GM18868 (cell line): ENCODE measurements at regions not wholly inside any gene's neighbourhood (a gene's known extent, or its start where the extent isn't known, plus 50 kb on each side); places are given as distances from the start of the nearest gene placed in this dataset.

ENCODE experiments used
- ATAC-seq: cut with Tn5 transposase; IDR thresholded peaks from one replicate; pipeline ENCODE4 v1.9.1; 2021; ENCODE audit warnings: mild to moderate bottlenecking, moderate library complexity; ENCODE audit not compliant: unreplicated experiment

DNA sequence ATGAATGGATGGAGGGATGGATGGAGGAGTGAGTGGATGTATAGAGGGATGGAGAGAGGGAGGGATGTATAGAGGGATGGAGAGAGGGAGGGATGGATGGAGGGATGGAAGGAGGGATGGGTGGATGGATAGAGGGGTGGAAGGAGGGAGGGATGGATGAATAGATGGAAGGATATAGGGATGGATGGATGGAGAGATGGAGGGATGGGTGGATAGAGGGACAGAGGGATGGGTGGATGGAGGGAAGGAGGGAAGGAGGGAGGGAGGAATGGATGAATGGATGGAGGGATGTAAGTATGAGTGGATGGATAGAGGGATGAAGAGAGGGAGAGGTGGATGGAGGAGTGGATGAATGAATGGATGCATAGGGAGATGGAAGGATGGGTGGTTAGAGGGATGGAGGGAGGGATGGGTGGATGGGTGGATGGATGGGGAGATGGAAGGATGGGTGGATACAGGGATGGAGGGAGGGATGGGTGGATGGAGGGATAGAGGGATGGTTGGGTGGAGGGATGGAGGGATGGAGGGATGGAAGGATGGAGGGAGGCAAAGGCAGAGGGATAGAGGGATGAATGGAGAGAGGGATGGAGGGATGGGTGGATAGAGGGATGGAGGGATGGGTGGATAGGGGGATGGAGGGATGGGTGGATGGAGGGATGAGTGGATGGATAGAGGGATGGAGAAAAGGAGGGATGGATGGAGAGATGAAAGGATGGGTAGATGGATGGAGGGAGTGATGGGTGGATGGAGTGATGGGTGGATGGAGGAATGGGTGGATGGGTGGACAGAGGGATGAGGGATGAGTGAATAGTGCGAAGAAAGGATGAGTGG lies 313.8 kb downstream of the UACA start:
- ATAC-seq: no peak

DNA sequence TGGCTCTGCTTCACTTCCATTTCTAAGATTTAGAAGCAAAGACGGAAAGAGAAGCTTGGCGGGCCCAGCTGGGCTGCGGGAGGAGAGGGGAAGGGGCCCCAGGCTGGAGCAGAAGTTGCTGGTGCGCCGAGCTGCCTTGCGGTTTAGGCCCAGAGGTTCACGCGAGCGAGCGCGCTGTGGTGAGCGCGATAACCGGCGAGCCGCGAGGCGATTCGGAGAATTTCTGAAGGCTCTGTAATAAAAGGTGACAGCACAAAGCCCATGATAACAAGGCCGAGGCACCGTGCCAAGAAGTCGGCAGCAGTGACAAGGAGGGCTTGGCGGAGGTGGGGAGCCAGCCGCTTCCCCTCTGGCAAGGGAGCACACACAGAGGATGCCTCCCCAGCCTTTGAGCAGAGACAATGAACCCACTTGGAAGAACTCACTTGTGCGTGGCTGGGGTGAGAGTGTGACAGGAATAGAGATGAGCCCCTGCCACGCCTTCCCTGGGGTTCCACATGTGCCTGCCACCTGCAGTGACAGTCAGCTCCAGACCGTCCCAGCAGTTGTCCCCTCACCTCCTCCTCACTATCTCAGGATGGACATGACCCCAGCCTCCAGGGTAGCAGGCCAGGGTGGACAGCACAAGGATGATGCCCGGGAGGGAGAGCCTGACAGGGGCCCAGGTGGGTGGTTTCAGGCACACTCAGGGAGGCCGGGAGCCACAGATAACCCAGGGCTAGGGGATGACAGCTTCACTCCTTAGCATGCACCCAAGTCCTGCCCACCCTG lies 315.2 kb downstream of the UACA start:
- ATAC-seq: no peak

DNA sequence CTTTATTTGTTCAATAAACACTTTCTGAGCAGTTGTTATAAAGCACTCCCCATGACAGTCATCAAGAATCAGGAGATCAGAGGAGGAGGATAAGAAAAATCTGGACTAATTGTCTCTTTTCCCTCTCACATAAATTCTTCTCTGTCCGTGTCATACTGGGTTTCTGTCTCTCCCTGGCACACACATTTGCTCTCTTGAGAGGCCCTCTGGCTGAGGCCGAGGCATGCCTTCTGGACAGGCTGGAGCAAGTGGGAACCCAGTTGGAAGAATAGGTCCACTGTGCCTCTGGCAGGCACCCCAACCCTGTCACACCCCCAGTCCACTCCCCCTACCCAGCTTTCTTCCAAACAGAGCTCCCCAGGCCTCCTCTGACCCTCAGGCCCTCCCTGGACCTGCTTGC lies 315.8 kb downstream of the UACA start:
- no peak for ATAC-seq

DNA sequence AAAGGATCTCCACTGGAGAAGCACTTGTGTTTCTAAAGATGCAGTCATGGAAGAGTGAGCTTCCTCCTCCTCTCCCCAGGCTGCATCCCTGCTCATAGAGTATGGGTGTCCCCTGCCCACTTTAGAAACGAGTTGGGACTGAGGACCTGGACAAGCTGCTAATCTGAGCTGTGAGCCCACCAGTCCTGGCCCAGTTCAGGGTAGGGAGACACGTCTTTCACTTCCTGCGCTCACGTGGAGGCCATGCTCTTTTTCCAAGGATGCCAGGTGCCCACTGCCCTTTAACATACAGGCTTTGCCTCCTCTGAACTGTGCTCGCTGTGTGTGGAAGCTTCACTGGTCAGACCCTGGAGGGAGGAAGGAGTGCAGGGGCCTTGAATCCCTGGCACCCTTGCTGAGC lies 316.3 kb downstream of the UACA start:
- no peak for ATAC-seq

DNA sequence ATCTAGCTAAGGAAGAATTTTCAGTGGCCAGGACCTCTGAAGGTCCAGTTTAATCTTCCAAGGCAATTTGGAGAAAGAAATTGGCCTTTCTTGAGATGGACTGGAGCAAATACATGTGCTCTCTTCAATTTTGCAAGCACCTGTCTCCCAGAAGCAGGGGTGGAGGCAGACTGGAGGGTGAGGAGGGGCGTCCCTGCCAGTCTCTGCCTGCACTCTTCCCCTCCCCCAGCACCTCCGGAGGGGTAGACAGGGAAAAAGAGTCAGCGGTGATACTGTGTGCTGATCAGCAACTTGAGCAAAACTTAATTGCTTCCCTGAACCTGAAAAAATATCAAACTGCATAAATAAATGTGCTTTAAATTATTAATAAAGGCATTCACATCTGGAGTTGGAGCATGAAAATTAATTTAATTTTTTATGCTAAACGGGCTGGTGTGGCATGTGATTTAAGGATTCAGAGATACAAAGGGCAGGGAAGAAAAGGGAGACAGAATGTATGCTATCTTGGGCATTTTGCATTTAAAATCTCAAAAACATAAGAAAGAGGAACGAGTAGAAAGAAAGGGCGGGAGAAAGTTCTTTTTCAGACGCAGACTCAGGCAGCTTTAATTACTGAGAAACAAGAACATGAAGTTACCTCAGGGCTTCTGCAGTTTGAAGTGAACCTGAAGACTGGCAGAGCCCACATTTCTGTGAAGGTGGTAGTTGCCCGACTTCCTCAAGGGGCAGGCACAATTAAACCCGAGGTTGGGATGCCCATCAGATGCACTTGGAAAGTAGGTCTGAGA lies 319.7 kb downstream of the UACA start:
- no peak for ATAC-seq

DNA sequence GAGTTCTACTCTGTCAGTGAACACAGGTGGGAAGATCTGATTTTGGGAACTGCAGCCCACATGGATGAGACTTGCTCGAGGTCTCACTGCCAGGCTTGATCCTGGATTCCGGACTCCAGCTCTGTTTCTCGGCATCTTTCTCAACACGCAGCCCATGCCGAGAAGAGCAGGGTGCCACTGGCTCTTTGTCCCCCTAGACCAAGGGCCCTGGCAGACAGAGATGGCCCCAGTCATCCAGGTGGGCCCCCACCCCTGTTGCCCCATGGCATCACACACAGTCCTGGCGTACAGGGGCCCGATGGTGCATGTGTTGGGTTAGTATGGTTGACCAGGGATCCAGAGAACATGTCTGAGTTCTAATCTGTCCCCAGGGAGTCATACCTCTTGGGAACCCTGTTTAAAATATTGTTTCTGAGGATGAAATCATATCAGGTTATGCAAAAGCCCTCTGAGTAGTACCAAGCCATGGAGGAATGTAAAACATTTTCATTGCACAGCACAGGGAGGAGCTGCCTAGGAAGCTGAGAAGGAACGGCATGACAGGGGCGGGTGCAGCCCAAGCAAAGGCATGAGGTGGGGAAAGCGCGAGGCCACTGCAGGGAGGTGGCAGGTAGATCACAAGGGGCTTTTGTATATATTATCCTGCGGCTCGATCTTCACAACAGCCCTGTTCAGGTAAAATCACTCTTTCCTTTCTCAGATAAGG lies 320.6 kb downstream of the UACA start:
- ATAC-seq: no peak

DNA sequence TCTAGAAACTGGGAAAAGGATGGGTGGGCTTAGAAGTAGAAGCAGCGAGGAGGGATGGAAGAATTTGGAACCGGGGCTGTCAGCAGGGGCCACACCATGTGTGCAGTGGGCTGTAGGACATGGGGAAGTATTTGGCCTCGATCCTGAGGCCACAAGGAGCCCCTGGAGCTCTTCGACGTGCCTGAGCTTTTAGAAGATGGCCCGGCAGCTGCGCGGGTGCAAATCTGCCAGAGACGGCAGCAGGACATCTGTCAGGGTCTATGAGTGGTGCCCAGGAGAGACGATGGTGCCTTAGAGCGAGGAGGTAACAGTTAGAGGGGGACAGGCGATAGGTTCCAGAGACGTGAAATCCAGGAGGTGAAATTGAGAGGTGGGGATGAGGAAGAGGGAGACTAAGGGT lies 321.1 kb downstream of the UACA start:
- no peak for ATAC-seq

DNA sequence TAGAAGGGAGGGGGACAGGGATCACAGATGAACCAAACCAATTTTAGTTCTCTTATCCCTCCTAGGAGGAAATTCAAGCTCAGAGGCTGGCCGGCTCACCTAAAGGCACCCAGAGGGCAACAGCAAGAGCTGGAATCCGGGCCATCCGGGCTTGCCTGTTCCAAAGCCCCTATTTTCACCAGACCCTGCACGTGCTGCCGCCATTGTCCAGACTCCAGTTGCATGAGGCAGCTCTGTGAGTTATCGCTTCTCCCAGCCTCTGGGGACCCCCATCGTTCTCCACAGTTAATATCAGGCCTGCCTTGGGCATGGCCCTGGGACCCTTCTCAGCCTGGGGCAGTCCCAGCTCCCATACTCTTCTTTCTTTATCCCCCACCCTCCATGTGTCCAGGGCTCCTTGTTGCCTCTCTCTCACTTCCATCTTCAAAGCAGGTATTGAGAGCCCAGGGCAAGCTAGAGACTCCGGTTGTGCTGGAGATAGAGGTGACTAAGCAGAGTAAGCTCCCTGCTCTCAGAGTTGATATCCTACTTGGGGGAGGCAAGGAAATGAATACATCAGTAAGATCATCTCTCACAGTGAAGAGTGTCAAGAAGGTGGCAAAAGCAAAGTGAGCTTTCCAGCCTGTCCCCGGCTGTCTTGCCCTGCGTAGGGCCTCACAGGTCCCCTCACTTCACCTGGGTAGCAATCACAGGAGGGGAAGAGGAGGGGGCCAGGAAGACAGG lies 322.8 kb downstream of the UACA start:
- ATAC-seq: no peak

DNA sequence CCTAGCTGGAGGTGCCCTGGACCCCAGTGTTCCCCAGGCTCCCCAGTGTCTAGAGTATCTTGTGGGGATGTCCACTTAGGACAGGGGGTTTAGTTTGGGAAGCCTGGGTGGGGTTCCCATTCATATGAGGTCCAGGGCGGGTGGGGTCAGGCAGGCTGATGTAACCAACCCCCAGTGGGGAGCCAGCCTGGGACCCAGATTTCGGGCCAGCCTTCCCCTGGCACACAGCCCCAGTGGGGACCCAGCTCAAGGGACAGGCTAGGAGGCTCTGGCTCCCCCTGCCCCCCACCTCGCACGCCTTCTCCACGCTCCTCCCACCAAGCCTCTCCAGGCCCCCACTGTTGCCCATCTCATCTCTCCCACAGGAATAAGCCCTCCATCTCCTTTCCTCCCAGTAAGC lies 323.5 kb downstream of the UACA start:
- ATAC-seq: no peak

DNA sequence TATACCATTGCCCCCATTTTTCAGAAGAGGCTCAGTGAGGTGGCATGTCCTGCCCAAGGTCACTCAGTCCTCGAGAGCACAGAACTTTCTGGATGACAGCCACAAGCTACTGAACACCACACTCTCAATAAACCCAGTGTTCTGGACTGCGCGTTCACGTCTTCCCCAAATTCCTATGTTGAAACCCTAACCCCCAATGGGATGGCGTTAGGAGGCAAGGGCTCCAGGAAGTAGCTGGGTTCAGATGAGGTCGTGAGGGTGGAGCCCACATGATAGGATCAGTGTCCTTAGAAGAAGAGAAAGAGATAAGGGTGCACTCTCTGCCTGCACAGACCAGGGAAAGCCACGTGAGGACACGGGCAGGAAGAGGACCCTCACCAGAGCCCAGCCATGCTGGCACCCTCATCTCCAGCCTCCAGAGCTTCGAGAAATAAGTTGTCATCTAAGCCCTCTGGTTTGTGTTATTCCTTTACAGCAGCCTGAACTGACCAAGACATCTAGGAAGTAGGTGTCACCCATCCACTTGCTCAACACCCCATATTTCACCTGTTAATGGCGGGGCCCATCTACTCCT lies 324.0 kb downstream of the UACA start:
- no peak for ATAC-seq

DNA sequence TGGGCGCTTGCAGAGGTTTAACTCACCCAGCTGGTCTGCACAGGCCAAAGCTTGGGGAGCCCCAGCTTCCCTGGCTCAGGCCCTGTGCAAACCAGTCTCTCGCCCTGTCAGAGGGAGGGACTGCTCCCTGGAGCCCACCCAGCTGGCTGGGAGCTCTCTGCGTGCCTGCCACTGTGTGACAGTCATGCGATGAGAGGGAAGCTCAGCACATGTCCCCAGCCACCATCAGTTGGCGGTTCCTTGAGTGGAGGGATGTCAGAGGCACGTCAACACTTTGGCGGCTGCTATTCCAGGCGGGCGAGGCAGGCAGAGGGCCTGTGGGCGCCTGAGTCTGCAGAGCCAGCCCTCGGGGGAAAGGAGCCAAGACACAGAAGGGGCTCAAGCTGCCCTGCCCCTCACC lies 324.6 kb downstream of the UACA start:
- ATAC-seq: no peak

DNA sequence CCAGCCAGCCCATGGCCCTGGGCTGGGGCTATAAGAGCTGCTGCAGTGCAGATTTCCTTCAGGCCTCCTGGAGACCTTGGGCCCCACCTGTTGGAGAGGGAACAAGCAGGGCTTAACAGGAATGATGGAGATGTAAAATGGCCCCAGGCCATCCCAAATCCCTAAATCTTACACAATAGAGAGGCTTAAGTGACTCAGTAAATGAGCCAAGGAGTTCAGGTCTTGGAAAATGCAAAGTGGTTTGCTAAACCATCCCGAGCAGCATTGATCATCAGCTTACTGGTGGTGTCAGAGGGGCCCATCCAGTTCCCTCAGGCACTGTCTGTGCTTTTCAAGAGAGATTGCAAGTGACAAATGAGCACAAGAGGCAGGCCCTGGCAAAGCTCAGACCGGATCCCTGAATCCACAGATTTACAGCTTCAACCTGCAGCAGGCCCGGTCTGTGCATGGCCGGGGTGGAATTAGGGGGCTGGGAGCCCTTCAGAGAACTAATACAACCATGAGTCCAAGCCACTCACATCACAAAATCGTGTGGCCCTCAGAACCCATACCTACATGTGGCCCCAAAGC lies 325.4 kb downstream of the UACA start:
- ATAC-seq: no peak

DNA sequence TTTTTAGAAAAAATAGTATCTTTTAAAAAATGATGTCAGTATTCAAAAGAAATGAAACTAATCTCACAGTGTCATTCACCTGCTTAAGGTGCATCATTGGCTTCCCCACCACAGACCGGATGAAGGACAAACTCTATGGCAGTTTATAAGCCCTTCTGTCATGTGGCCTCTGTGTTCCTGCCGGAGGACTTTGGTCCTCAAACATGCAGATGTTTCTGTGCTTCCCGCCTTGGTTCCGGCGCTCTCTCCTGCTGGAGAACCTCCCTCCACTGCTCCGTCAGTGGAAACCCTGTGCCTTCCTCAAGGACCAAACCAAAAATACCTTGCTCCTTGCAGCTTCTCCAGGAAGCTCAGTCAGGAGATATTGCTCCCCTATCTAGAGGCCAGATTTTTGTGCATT lies 326.3 kb downstream of the UACA start:
- no peak for ATAC-seq

DNA sequence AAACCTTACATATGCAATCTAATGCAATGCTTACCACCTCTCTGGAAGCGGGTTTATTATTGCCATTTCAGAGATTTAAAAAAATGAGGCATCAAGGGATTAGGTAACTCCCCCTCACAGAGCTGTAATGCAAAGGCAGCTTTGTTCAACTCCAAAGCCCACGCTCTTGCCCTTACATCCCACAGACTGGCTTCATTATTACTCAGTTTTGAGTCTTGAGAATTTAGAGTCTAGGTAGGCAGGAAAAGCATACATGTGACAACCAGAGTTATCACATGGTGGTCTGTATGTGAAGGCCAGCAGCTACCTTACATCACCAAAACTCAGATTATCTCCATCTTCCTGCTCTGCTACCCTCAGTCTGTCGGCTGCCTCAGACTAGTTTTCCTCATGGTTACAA lies 326.9 kb downstream of the UACA start:
- ATAC-seq: peak; percentile 53

DNA sequence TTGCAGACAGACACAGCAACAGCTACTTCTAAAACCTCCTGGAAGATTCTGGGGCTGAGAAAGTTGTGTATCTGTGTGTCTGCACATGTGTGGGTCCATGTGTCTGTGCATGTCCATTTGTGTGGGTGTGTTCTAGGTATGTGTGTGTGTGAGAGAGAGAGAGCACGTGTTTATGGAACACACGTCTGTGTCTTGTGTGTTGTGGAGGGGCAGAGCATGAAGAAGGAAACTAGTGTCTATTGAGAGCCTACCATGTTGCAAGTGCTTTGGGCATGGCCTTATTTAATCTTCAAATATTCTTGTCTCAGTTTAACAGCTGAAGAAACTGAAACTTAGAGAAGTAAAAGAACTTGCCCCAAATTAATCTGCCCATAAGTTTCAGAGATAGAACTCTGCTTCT lies 327.5 kb downstream of the UACA start:
- peak; percentile 34 for ATAC-seq

DNA sequence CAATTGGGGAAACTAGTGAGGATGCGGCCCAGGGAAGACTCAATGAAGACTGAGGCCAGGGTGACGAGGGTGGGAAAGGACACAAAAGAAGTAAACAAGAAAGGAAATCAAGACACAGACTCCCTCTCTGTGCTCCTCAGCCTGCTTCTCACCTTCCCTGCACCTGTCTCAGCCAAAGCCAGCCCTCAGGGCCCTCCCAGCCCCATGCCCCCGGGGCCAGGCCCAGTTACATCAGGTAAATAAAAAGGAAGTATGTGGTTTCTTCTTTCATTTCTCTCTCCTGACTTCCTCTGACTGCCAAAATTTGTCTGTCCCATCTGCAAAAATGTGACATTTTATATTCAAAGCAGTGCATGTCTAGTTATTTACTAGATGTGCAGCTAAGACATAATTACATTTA lies 328.0 kb downstream of the UACA start:
- peak; percentile 52 for ATAC-seq

DNA sequence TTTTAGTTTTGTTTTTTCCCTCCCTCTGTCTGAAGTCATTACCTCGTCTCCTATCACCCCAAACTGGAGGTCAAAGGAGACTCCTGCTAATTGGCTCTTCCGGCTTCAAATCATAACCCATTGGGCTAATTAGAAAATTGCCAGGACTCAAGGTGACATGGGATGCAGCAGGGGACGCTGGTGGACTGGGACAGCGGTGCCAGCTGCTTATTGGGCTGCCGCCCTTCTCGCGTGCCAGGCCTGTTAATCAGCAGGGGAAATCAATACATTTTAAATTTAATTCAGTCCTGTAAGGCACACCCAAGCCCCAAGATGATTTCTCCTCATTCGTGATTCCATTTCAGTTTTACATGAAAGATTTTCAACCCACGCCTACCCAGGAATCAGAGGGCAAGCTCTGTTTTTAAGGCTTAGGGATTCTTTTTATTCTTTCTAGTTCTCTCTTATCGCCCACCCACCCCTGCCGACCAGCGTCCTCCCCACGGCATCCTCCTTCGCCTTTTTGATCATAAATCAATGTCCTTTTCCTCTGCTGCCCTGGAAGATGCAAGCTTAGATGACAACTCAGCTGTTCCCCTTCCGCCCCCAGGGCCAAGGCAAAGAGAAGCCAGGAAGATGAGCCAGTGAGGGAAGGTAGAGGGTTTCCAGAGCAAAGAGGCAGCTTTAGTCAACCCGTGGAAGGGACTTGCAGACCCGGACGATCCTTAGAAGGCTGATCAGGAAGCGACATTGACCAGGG lies 329.6 kb downstream of the UACA start:
- no peak for ATAC-seq

DNA sequence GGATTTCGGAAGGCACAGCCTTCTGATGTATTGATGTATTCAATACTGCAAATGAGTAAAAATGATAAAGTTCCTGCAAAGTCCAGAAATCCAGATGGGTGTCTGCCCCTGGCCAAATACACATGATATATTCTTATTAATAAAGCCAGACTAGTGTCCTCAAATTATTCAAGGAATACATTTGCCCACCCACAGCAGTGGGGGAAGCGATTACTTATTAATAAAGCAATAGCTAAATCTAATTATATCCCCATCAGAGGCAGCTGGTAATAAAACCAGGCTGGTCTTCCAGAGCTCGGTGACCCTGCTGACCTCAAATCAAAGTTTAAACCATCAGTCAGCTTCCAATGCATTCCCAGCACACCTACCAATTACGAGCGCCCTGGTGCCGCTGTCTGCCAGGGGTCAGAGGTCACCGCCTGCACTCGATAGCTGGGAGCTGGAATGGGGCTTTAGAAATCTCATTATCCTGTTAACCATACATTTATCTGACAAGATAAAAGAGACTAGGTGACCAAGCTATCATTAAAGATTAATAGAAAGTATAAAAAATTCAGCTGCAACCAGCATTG lies 330.3 kb downstream of the UACA start:
- no peak for ATAC-seq

DNA sequence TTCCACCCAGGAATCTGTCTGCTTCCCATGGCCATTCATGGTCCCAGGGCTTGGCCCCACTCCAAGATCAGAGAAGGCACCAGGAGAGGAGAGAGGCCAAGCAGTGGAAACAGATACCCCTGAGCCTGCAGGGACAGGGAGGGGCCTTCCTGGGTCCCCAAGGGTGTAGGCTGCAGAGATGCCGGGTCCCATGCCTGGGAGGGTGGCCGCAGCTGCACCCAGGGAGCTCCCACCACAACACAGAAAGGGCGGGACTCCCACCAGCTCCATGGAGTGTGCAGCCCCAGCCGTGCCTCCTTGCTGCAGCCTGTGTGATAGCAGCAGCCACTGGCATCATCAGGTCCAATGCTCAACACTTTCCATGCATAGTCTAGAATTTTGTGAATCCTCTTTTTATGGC lies 331.5 kb downstream of the UACA start:
- no peak for ATAC-seq
